ENCODE measurements at regions not wholly inside any gene's neighbourhood (a gene's known extent, or its start where the extent isn't known, plus 50 kb on each side); places are given as distances from the start of the nearest gene placed in this dataset.

- Histone ChIP-seq H3K79me2 (ENCODE audit: insufficient read depth) (no peaks in the 10 kb centered on the region), H3K4me3 (ENCODE audit: low read depth in 2 of 2, low read length in 1 of 2) (no peak overlapping the region), H3K4me2 (no peak overlapping the region), H3K27me3 (ENCODE audit: insufficient read depth) (no peaks in the 10 kb centered on the region; the same call in 1 of the 2 replicates), H3K27ac (ENCODE audit: low read depth in 2 of 2, low read length in 1 of 2) (no peak overlapping the region), H2AFZ (ENCODE audit: low read depth) (no peak overlapping the region), H3K9ac (no peak overlapping the region), H3K36me3 (replicated peaks in 1 of 2; ENCODE audit: control insufficient read depth in 1 of 2, insufficient read depth in 2 of 2, low read length in 1 of 2) (no peaks in the 10 kb centered on the region), H3K4me1 (ENCODE audit: control insufficient read depth in 1 of 2, insufficient read depth in 2 of 2, low read depth in 1 of 2, low read length in 1 of 2) (no peaks in the 10 kb centered on the region), H3K9me2 (no peaks in the 10 kb centered on the region), H4K20me1 (ENCODE audit: insufficient read depth) (no peaks in the 10 kb centered on the region), H3K9me3 (no peaks in the 10 kb centered on the region), H3F3A (replicated peaks; ENCODE audit: insufficient read depth) (no peaks in the 10 kb centered on the region)
- no peak for TF ChIP-seq NFIC (IDR thresholded peaks at IDR 0.05; ENCODE audit: borderline replicate concordance)
- no peak for TF ChIP-seq TEAD4 (IDR thresholded peaks at IDR 0.05; ENCODE audit: borderline replicate concordance, insufficient read depth)
- no peak for TF ChIP-seq GATA2 (CRISPR knock-in tag; IDR thresholded peaks at IDR 0.05)
- no peak for TF ChIP-seq NRF1 (IDR thresholded peaks at IDR 0.05; ENCODE audit: low read depth, low read length)
- no peak for TF ChIP-seq FOSL2 (IDR thresholded peaks at IDR 0.05; ENCODE audit: borderline replicate concordance, low read depth)
- no peak for TF ChIP-seq GABPA (IDR thresholded peaks at IDR 0.05; ENCODE audit: low read depth)
- no peak for TF ChIP-seq EZH2phosphoT487 (IDR thresholded peaks at IDR 0.05; ENCODE audit: borderline replicate concordance, low read depth)
- no peak for TF ChIP-seq TCF12 (IDR thresholded peaks at IDR 0.05)
- no peak for TF ChIP-seq RFX5 (IDR thresholded peaks at IDR 0.05; ENCODE audit: low read length)
- CTCF ChIA-PET = no interaction called here
- POLR2A ChIA-PET = no interaction called here
- no peak for DNase-seq
- WGBS (ENCODE audit: low lambda C conversion rate) = 4% methylated on average over 6 of the region's 6 CpGs
Observed at GRCh38 chr6:1117530-1118286, 194.2 kb upstream of the FOXQ1 start.

- Histone ChIP-seq H3F3A (replicated peaks; ENCODE audit: insufficient read depth) (no peaks in the 10 kb centered on the region), H3K27ac (ENCODE audit: low read depth in 2 of 2, low read length in 1 of 2) (no peak overlapping the region), H3K4me1 (ENCODE audit: control insufficient read depth in 1 of 2, insufficient read depth in 2 of 2, low read depth in 1 of 2, low read length in 1 of 2) (no peaks in the 10 kb centered on the region), H3K79me2 (ENCODE audit: insufficient read depth) (no peaks in the 10 kb centered on the region), H3K4me3 (ENCODE audit: low read depth in 2 of 2, low read length in 1 of 2) (no peak overlapping the region), H3K36me3 (replicated peaks in 1 of 2; ENCODE audit: control insufficient read depth in 1 of 2, insufficient read depth in 2 of 2, low read length in 1 of 2) (no peaks in the 10 kb centered on the region), H3K9ac (no peak overlapping the region), H3K9me3 (no peaks in the 10 kb centered on the region), H4K20me1 (ENCODE audit: insufficient read depth) (no peaks in the 10 kb centered on the region), H3K27me3 (ENCODE audit: insufficient read depth) (peaks cover 2% of the 10 kb centered on the region; the same call in 1 of the 2 replicates), H2AFZ (ENCODE audit: low read depth) (no peak overlapping the region), H3K9me2 (no peaks in the 10 kb centered on the region), H3K4me2 (no peak overlapping the region)
- TF ChIP-seq REST (IDR thresholded peaks at IDR 0.05; ENCODE audit: low read depth, low read length) (no peak), JUND (IDR thresholded peaks at IDR 0.05) (no peak), RAD21 (IDR thresholded peaks at IDR 0.05; ENCODE audit: low read length) (no peak), FOXJ3 (CRISPR knock-in tag; IDR thresholded peaks at IDR 0.05) (no peak), FOSL2 (IDR thresholded peaks at IDR 0.05; ENCODE audit: borderline replicate concordance, low read depth) (no peak), USF1 (IDR thresholded peaks at IDR 0.05; ENCODE audit: borderline replicate concordance, low read depth) (no peak), SMC3 (IDR thresholded peaks at IDR 0.05; ENCODE audit: low read depth, low read length) (no peak), GATA2 (CRISPR knock-in tag; IDR thresholded peaks at IDR 0.05) (no peak), RCOR1 (IDR thresholded peaks at IDR 0.05; ENCODE audit: low read length) (no peak), CHD2 (IDR thresholded peaks at IDR 0.05; ENCODE audit: low read length, partially characterized antibody) (no peak), NFIC (IDR thresholded peaks at IDR 0.05; ENCODE audit: borderline replicate concordance) (no peak), MXI1 (IDR thresholded peaks at IDR 0.05; ENCODE audit: low read depth, low read length) (no peak), MAX (IDR thresholded peaks at IDR 0.05; ENCODE audit: low read depth) (no peak), MEF2A (IDR thresholded peaks at IDR 0.05; ENCODE audit: borderline replicate concordance, low read depth) (no peak), POLR2AphosphoS5 (IDR thresholded peaks at IDR 0.05; ENCODE audit: low read depth, low read length) (no peak), GABPA (IDR thresholded peaks at IDR 0.05; ENCODE audit: low read depth) (no peak), SIN3A (IDR thresholded peaks at IDR 0.05; ENCODE audit: borderline replicate concordance, low read depth, low read length) (no peak), NRF1 (IDR thresholded peaks at IDR 0.05; ENCODE audit: low read depth, low read length) (no peak), PBX3 (IDR thresholded peaks at IDR 0.05) (no peak), EP300 (IDR thresholded peaks at IDR 0.05; ENCODE audit: borderline replicate concordance in 1 of 2, low read depth in 1 of 2, low read length in 1 of 2) (no peak)
- ChIA-PET CTCF (no interaction called here), POLR2A (no interaction called here)
- WGBS (ENCODE audit: low lambda C conversion rate) = 2% methylated on average over 3 of the region's 3 CpGs
- DNase-seq = no peak
Observed at GRCh38 chr6:1116149-1116548, 195.7 kb upstream of the FOXQ1 start.

Measured in SK-N-SH (cell line).